WTC11 (cell line): ENCODE measurements at regions not wholly inside any gene's neighbourhood (a gene's known extent, or its start where the extent isn't known, plus 50 kb on each side); places are given as distances from the start of the nearest gene placed in this dataset.

ENCODE experiments used
- ETV6 ChIP-seq: sonication (generic); formaldehyde crosslinking; IDR thresholded peaks from 2 replicates; pipeline ENCODE4 v1.8.1; 2022; ENCODE audit warnings: mild to moderate bottlenecking, missing genetic modification reagents
- MAX ChIP-seq: sonication (generic); formaldehyde crosslinking; IDR thresholded peaks from 2 replicates; pipeline ENCODE4 v1.8.0; 2022; ENCODE audit warnings: mild to moderate bottlenecking, missing genetic modification reagents
- TEAD1 ChIP-seq: sonication (generic); formaldehyde crosslinking; IDR thresholded peaks from 2 replicates; pipeline ENCODE4 v1.8.0; 2022; ENCODE audit warnings: mild to moderate bottlenecking, missing genetic modification reagents
- TF ChIP-seq, protein P1 (sequence below): sonication (generic); formaldehyde crosslinking; IDR thresholded peaks from 2 replicates; pipeline ENCODE4 v1.8.1; 2023; ENCODE audit warnings: mild to moderate bottlenecking, missing genetic modification reagents, moderate library complexity
- TF ChIP-seq, protein P2 (sequence below): sonication (generic); formaldehyde crosslinking; IDR thresholded peaks from 2 replicates; pipeline ENCODE4 v1.8.1; 2023; ENCODE audit warnings: mild to moderate bottlenecking, missing genetic modification reagents

- TF ChIP-seq MAX (CRISPR knock-in tag) (no peak), ETV6 (CRISPR knock-in tag) (no peak), TEAD1 (CRISPR knock-in tag) (no peak)
- TF ChIP-seq, protein P1, sequence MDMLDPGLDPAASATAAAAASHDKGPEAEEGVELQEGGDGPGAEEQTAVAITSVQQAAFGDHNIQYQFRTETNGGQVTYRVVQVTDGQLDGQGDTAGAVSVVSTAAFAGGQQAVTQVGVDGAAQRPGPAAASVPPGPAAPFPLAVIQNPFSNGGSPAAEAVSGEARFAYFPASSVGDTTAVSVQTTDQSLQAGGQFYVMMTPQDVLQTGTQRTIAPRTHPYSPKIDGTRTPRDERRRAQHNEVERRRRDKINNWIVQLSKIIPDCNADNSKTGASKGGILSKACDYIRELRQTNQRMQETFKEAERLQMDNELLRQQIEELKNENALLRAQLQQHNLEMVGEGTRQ (CRISPR knock-in tag) = no peak
- TF ChIP-seq, protein P2, sequence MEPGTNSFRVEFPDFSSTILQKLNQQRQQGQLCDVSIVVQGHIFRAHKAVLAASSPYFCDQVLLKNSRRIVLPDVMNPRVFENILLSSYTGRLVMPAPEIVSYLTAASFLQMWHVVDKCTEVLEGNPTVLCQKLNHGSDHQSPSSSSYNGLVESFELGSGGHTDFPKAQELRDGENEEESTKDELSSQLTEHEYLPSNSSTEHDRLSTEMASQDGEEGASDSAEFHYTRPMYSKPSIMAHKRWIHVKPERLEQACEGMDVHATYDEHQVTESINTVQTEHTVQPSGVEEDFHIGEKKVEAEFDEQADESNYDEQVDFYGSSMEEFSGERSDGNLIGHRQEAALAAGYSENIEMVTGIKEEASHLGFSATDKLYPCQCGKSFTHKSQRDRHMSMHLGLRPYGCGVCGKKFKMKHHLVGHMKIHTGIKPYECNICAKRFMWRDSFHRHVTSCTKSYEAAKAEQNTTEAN (CRISPR knock-in tag) = no peak
These were observed 57.9 kb upstream of the PTGFRN start for GRCh38 chr1:116851846-116852245.
